B cell (primary cell): ENCODE measurements at regions not wholly inside any gene's neighbourhood (a gene's known extent, or its start where the extent isn't known, plus 50 kb on each side); places are given as distances from the start of the nearest gene placed in this dataset.

Experiments used
- ATAC-seq: fragments of 200-7000 bp; cut with Tn5 transposase; one replicate; pipeline ENCODE4 v1.10.0; 2021; ENCODE audit warnings: low read depth, mild to moderate bottlenecking, moderate number of reproducible peaks, moderate library complexity
- CTCF ChIA-PET: fragments of 350-600 bp; sonication (Branson Sonifier 250); formaldehyde crosslinking; loops from one replicate; lab custom pipeline; 2021; ENCODE audit warnings: antibody characterized with exemption, inconsistent platforms; lab: Charles Lee
- POLR2A ChIA-PET: fragments of 350-600 bp; sonication (Branson Sonifier 250); formaldehyde crosslinking; loops from one replicate; lab custom pipeline; 2021; ENCODE audit warnings: antibody characterized with exemption; lab: Charles Lee
- DNase-seq: peaks from one replicate; pipeline ENCODE4 v3.0.0; 2013
- H2AFZ ChIP-seq: 2 replicates; pipeline ENCODE4 v1.6.1; 2012; ENCODE audit warnings: mild to moderate bottlenecking, low read depth, low read length; ENCODE audit not compliant: insufficient read depth, poor library complexity, severe bottlenecking
- H3K27ac ChIP-seq, 2 donors: 1 replicate in 1 of 2; 2 replicates in 1 of 2; pipeline ENCODE4 v1.5.1; 2012 to 2013; ENCODE audit warnings: low read length in 2 of 2, mild to moderate bottlenecking in 2 of 2, moderate library complexity in 1 of 2
- H3K27me3 ChIP-seq, 4 experiments: fragments of 200-600 bp in 1 of 4; sonication (generic) in 1 of 4; replicated peaks in 1 of 4; 1 replicate in 2 of 4; 2 replicates in 2 of 4; pipeline versions ENCODE4 v1.6.1 to v1.7.0; 2013 to 2016; ENCODE audit warnings: low read length in 3 of 4, mild to moderate bottlenecking in 2 of 4, mixed read lengths in 1 of 4, moderate library complexity in 1 of 4; ENCODE audit not compliant: insufficient read depth in 4 of 4, control insufficient read depth in 3 of 4; ENCODE audit errors: control extremely low read depth in 1 of 4
- H3K36me3 ChIP-seq, 2 experiments: replicated peaks in 1 of 2; 1 replicate in 1 of 2; 2 replicates in 1 of 2; pipeline versions ENCODE4 v1.6.1 to v1.7.1; 2013; ENCODE audit warnings: low read length in 1 of 2; ENCODE audit not compliant: insufficient read depth in 2 of 2, control insufficient read depth in 1 of 2; ENCODE audit errors: control extremely low read depth in 1 of 2, extremely low read depth in 1 of 2
- H3K4me1 ChIP-seq, 2 donors: fragments of 200-600 bp in 1 of 2; sonication (generic) in 1 of 2; 1 replicate in 1 of 2; 2 replicates in 1 of 2; pipeline versions ENCODE4 v1.5.1 to v1.6.1; 2013 to 2017; ENCODE audit warnings: low read length in 2 of 2; ENCODE audit not compliant: control insufficient read depth in 2 of 2, insufficient read depth in 2 of 2
- H3K4me2 ChIP-seq: replicated peaks from 2 replicates; pipeline ENCODE3; 2012; ENCODE audit warnings: mild to moderate bottlenecking, low read depth, low read length; ENCODE audit not compliant: poor library complexity, severe bottlenecking
- H3K4me3 ChIP-seq, 5 experiments: fragments of 200-600 bp in 1 of 5; sonication (generic) in 1 of 5; 1 replicate in 3 of 5; 2 replicates in 2 of 5; pipeline versions ENCODE4 v1.5.1 to v1.7.0; 2011 to 2016; ENCODE audit warnings: low read length in 4 of 5, mild to moderate bottlenecking in 4 of 5, low read depth in 2 of 5, control low read depth in 1 of 5, moderate library complexity in 1 of 5; ENCODE audit not compliant: insufficient read depth in 1 of 5; ENCODE audit errors: control extremely low read depth in 1 of 5, extremely low read depth in 1 of 5
- H3K79me2 ChIP-seq: fragments of 200-600 bp; sonication (generic); one replicate; pipeline ENCODE4 v1.6.0; 2016; ENCODE audit warnings: low read length; ENCODE audit not compliant: control insufficient read depth, insufficient read depth
- H3K9ac ChIP-seq: fragments of 200-600 bp; sonication (generic); 2 replicates; pipeline ENCODE4 v1.6.1; 2017; ENCODE audit warnings: mild to moderate bottlenecking, low read length, moderate library complexity
- H3K9me3 ChIP-seq, 3 donors: one replicate each; pipeline versions ENCODE4 v1.6.1 to v1.7.1; 2013; ENCODE audit warnings: low read length in 2 of 3; ENCODE audit not compliant: control insufficient read depth in 2 of 3, insufficient read depth in 1 of 3; ENCODE audit errors: control extremely low read depth in 1 of 3
- H4K20me1 ChIP-seq: 2 replicates; pipeline ENCODE4 v1.6.0; 2012; ENCODE audit warnings: mild to moderate bottlenecking, low read length; ENCODE audit not compliant: insufficient read depth, control insufficient read depth, poor library complexity, severe bottlenecking
- H3K27ac Mint-ChIP-seq: one replicate; pipeline ENCODE4 v1.8.0; 2021; ENCODE audit warnings: mixed read lengths
- H3K27me3 Mint-ChIP-seq: one replicate; pipeline ENCODE4 v1.8.0; 2021; ENCODE audit warnings: mixed read lengths
- H3K4me1 Mint-ChIP-seq: one replicate; pipeline ENCODE4 v1.8.0; 2021; ENCODE audit warnings: mixed read lengths
- H3K4me3 Mint-ChIP-seq: one replicate; pipeline ENCODE4 v1.8.0; 2021; ENCODE audit warnings: mixed read lengths
- H3K9me3 Mint-ChIP-seq: one replicate; pipeline ENCODE4 v1.8.0; 2022; ENCODE audit warnings: mixed read lengths; ENCODE audit not compliant: insufficient read depth
- CTCF ChIP-seq: fragments of 200-600 bp; IDR thresholded peaks from one replicate; pipeline ENCODE4 v1.8.0; 2022; ENCODE audit warnings: antibody characterized with exemption, mild to moderate bottlenecking
- EZH2 ChIP-seq: IDR thresholded peaks from 2 replicates; pipeline ENCODE4 v1.6.1; 2012; ENCODE audit warnings: borderline replicate concordance, low read depth, mild to moderate bottlenecking, moderate library complexity, low read length; ENCODE audit not compliant: insufficient read depth, poor library complexity, severe bottlenecking
- WGBS: methylation state at CpG from one replicate; pipeline ENCODE4 v1.1.5; 2013; ENCODE audit warnings: missing lambda C conversion rate; ENCODE audit not compliant: insufficient coverage; 5-methylcytosine and 5-hydroxymethylcytosine counted together
- intact Hi-C: fragments of 100-400 bp; cut with micrococcal nuclease; formaldehyde crosslinking; loops from one replicate; pipeline ENCODE4 v1.10.0; 2022

- peaks cover 12% of the 10 kb centered on the region for H3K27me3 Mint-ChIP-seq
- H3K4me1 Mint-ChIP-seq = no peaks in the 10 kb centered on the region
- Histone ChIP-seq H3K27me3 (no peaks in the 10 kb centered on the region), H3K9me3 (no peaks in the 10 kb centered on the region), H3K9ac (no peak overlapping the region), H3K4me2 (no peak overlapping the region), H3K27ac (no peak overlapping the region), H2AFZ (no peak overlapping the region), H3K4me1 (no peaks in the 10 kb centered on the region), H3K79me2 (no peaks in the 10 kb centered on the region), H4K20me1 (no peaks in the 10 kb centered on the region), H3K36me3 (no peaks in the 10 kb centered on the region), H3K4me3 (no peak overlapping the region)
- H3K9me3 Mint-ChIP-seq = no peaks in the 10 kb centered on the region
- DNase-seq (no peak), ATAC-seq (no peak)
- POLR2A ChIA-PET = no interaction called here
- H3K27ac Mint-ChIP-seq = no peak overlapping the region
- no peak overlapping the region for H3K4me3 Mint-ChIP-seq
- intact Hi-C loops = no loop called here
- CTCF ChIA-PET = no interaction called here
- TF ChIP-seq CTCF (no peak), EZH2 (no peak)
- WGBS = 100% methylated on average over 1 of the region's 13 CpGs
These were observed 156.4 kb upstream of the B3GALT2 start for GRCh38 chr1:193342811-193343210.

- no peak overlapping the region for H2AFZ ChIP-seq
- no peaks in the 10 kb centered on the region for H3K9me3 Mint-ChIP-seq
- H3K36me3 ChIP-seq = no peaks in the 10 kb centered on the region
- H3K9me3 ChIP-seq = no peaks in the 10 kb centered on the region
- ATAC-seq = no peak
- ChIA-PET POLR2A (no interaction called here), CTCF (no interaction called here)
- H3K27me3 ChIP-seq = no peaks in the 10 kb centered on the region
- no peak overlapping the region for H3K4me3 ChIP-seq
- H3K4me3 Mint-ChIP-seq = no peak overlapping the region
- no peak for DNase-seq
- no peaks in the 10 kb centered on the region for H3K4me1 ChIP-seq
- H3K27me3 Mint-ChIP-seq = peaks cover 12% of the 10 kb centered on the region
- H3K79me2 ChIP-seq = no peaks in the 10 kb centered on the region
- no peak overlapping the region for H3K4me2 ChIP-seq
- TF ChIP-seq EZH2 (no peak), CTCF (no peak)
- H3K27ac ChIP-seq = no peak overlapping the region
- intact Hi-C loops = no loop called here
- H3K4me1 Mint-ChIP-seq = no peaks in the 10 kb centered on the region
- no peak overlapping the region for H3K9ac ChIP-seq
- H4K20me1 ChIP-seq = no peaks in the 10 kb centered on the region
- no peak overlapping the region for H3K27ac Mint-ChIP-seq
These were observed 153.9 kb upstream of the B3GALT2 start for GRCh38 chr1:193340331-193340730.
